Prostate gland (tissue), 2 donors: ENCODE measurements at regions not wholly inside any gene's neighbourhood (a gene's known extent, or its start where the extent isn't known, plus 50 kb on each side); places are given as distances from the start of the nearest gene placed in this dataset.

ENCODE experiments used
- POLR2A ChIP-seq: fragments of 450-650 bp; IDR thresholded peaks from one replicate; pipeline ENCODE4 v1.6.1; 2016; ENCODE audit warnings: antibody characterized with exemption, mild to moderate bottlenecking
- TF ChIP-seq, protein P1 (sequence below), 4 experiments: fragments of 200-600 bp in 2 of 4; fragments of 450-650 bp in 2 of 4; sonication (generic) in 2 of 4; IDR thresholded peaks; 1 replicate in 3 of 4; 2 replicates in 1 of 4; pipeline ENCODE4 v1.5.1; 2016 to 2019; ENCODE audit warnings: antibody characterized with exemption in 4 of 4, mild to moderate bottlenecking in 2 of 4, moderate library complexity in 2 of 4

- no peak for TF ChIP-seq POLR2A
- TF ChIP-seq, protein P1, sequence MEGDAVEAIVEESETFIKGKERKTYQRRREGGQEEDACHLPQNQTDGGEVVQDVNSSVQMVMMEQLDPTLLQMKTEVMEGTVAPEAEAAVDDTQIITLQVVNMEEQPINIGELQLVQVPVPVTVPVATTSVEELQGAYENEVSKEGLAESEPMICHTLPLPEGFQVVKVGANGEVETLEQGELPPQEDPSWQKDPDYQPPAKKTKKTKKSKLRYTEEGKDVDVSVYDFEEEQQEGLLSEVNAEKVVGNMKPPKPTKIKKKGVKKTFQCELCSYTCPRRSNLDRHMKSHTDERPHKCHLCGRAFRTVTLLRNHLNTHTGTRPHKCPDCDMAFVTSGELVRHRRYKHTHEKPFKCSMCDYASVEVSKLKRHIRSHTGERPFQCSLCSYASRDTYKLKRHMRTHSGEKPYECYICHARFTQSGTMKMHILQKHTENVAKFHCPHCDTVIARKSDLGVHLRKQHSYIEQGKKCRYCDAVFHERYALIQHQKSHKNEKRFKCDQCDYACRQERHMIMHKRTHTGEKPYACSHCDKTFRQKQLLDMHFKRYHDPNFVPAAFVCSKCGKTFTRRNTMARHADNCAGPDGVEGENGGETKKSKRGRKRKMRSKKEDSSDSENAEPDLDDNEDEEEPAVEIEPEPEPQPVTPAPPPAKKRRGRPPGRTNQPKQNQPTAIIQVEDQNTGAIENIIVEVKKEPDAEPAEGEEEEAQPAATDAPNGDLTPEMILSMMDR (IDR thresholded peaks at IDR 0.05) = no peak
These were observed 70.8 kb downstream of the FAT3 start for GRCh38 chr11:92295175-92296137.
